Aorta (tissue), 5 donors: ENCODE measurements at regions not wholly inside any gene's neighbourhood (a gene's known extent, or its start where the extent isn't known, plus 50 kb on each side); places are given as distances from the start of the nearest gene placed in this dataset.
A peak's percentile ranks its signal among the peaks of the same experiment; 100 is the strongest.

Source experiments
- ATAC-seq: fragments of 200-7000 bp; cut with Tn5 transposase; one replicate; pipeline ENCODE4 v1.9.1; 2022; ENCODE audit warnings: moderate library complexity; ENCODE audit not compliant: low FRiP score
- DNase-seq, 2 donors: peaks; one replicate each; pipeline ENCODE4 v3.0.0-alpha.2; 2020
- H3K27ac ChIP-seq, 2 donors: one replicate each; pipeline ENCODE4 v1.5.1; 2013; ENCODE audit warnings: low read length in 2 of 2, mild to moderate bottlenecking in 2 of 2, moderate library complexity in 2 of 2, control low read depth in 1 of 2, inconsistent platforms in 1 of 2, low read depth in 1 of 2
- H3K27me3 ChIP-seq, 2 donors: one replicate each; pipeline ENCODE4 v1.6.1; 2013; ENCODE audit warnings: control low read depth in 1 of 2, low read length in 1 of 2, mild to moderate bottlenecking in 1 of 2, moderate library complexity in 1 of 2; ENCODE audit not compliant: insufficient read depth in 2 of 2, control insufficient read depth in 1 of 2
- H3K36me3 ChIP-seq, 2 donors: one replicate each; pipeline ENCODE4 v1.6.1; 2013; ENCODE audit warnings: control low read depth in 1 of 2, low read length in 1 of 2, mild to moderate bottlenecking in 1 of 2; ENCODE audit not compliant: insufficient read depth in 2 of 2, control insufficient read depth in 1 of 2
- H3K4me1 ChIP-seq, 2 donors: one replicate each; pipeline ENCODE4 v1.6.1; 2013; ENCODE audit warnings: low read length in 2 of 2, control low read depth in 1 of 2, mild to moderate bottlenecking in 1 of 2, moderate library complexity in 1 of 2; ENCODE audit not compliant: insufficient read depth in 2 of 2, control insufficient read depth in 1 of 2
- H3K4me3 ChIP-seq, 2 donors: one replicate each; pipeline ENCODE4 v1.5.1; 2013; ENCODE audit warnings: low read length in 2 of 2, control low read depth in 1 of 2, mild to moderate bottlenecking in 1 of 2
- H3K9me3 ChIP-seq: one replicate; pipeline ENCODE4 v1.6.1; 2013; ENCODE audit warnings: mild to moderate bottlenecking, low read length; ENCODE audit not compliant: control insufficient read depth
- WGBS, 2 donors: extraction: QIAGEN DNeasy Blood & Tissue Kit; methylation state at CpG; one replicate each; pipeline ENCODE4 v1.1.7; 2013; 5-methylcytosine and 5-hydroxymethylcytosine counted together
- intact Hi-C, 2 donors: fragments of 100-400 bp; cut with DNase I; formaldehyde crosslinking; loops; one replicate each; pipeline versions ENCODE4 v1.14.2 to v1.15.0; 2022
- donor health status: healthy with polysubstance abuse.
- donor health status: Bipolar disorder and iron deficiency.
- donor health status: DM: no; HTN: no; CAD: no.
- donor health status: DM: no; HTN: no; CAD: no.
- donor health status: DM: yes; HTN: yes; CAD: no.

GRCh38 chr10:43857931-43858315 is 209.2 kb upstream of the ZNF32 start:
- peaks cover 4 to 12% of the 10 kb centered on the region in 2 donors for H3K4me1 ChIP-seq
- WGBS, 2 donors = 42 to 47% methylated on average over 3 of the region's 3 CpGs

GRCh38 chr10:43857206-43857930 is 208.7 kb upstream of the ZNF32 start:
- Histone ChIP-seq H3K4me1 (peaks cover 4 to 6% of the 10 kb centered on the region in 2 donors), H3K27ac (peak overlapping the region; percentile 1 to 30), H3K36me3 (no peaks in the 10 kb centered on the region), H3K4me3 (no peak overlapping the region), H3K9me3 (no peaks in the 10 kb centered on the region), H3K27me3 (no peaks in the 10 kb centered on the region)
- DNase-seq (no peak), ATAC-seq (no peak)
- WGBS, 2 donors = 14 to 15% methylated on average over 6 of the region's 6 CpGs
- intact Hi-C loops = no loop called here

More at GRCh38 chr10:43857931-43858315, 209.2 kb upstream of the ZNF32 start:
- Histone ChIP-seq H3K4me3 (no peak overlapping the region), H3K9me3 (no peaks in the 10 kb centered on the region), H3K36me3 (no peaks in the 10 kb centered on the region), H3K27me3 (no peaks in the 10 kb centered on the region), H3K27ac (no peak overlapping the region)
- ATAC-seq = no peak
- no peak for DNase-seq
- intact Hi-C loops = no loop called here

- no peaks in the 10 kb centered on the region for H3K36me3 ChIP-seq
- H3K9me3 ChIP-seq = no peaks in the 10 kb centered on the region
- H3K4me3 ChIP-seq = no peak overlapping the region
- intact Hi-C loops = no loop called here
- DNase-seq (no peak), ATAC-seq (no peak)
- H3K27ac ChIP-seq = no peak overlapping the region
- no peaks in the 10 kb centered on the region for H3K4me1 ChIP-seq
- no peaks in the 10 kb centered on the region for H3K27me3 ChIP-seq
- WGBS, 2 donors = 97 to 98% methylated on average over 5 of the region's 5 CpGs
These were observed 207.6 kb upstream of the ZNF32 start for GRCh38 chr10:43856299-43856698.

GRCh38 chr10:43855667-43856210 is 207.1 kb upstream of the ZNF32 start:
- Histone ChIP-seq H3K36me3 (no peaks in the 10 kb centered on the region), H3K4me3 (no peak overlapping the region), H3K27ac (no peak overlapping the region), H3K9me3 (no peaks in the 10 kb centered on the region), H3K27me3 (no peaks in the 10 kb centered on the region), H3K4me1 (no peaks in the 10 kb centered on the region)
- 91% methylated on average over 4 of the region's 4 CpGs for WGBS, 2 donors
- ATAC-seq = no peak
- DNase-seq = no peak
- intact Hi-C loops = no loop called here

GRCh38 chr10:43854007-43854406 is 205.3 kb upstream of the ZNF32 start:
- ATAC-seq = no peak
- H3K4me3 ChIP-seq = no peak overlapping the region
- H3K27me3 ChIP-seq = no peaks in the 10 kb centered on the region
- no peaks in the 10 kb centered on the region for H3K36me3 ChIP-seq
- 84 to 86% methylated on average over 10 of the region's 10 CpGs for WGBS, 2 donors
- no peaks in the 10 kb centered on the region for H3K9me3 ChIP-seq
- intact Hi-C loops = no loop called here
- H3K27ac ChIP-seq = no peak overlapping the region
- DNase-seq = no peak
- H3K4me1 ChIP-seq = no peaks in the 10 kb centered on the region

GRCh38 chr10:43853369-43853768 is 204.7 kb upstream of the ZNF32 start:
- intact Hi-C loops = no loop called here
- H3K4me3 ChIP-seq = no peak overlapping the region

GRCh38 chr10:43852644-43853214 is 204.0 kb upstream of the ZNF32 start:
- intact Hi-C loops = no loop called here
- Histone ChIP-seq H3K27ac (no peak overlapping the region), H3K4me1 (no peaks in the 10 kb centered on the region), H3K9me3 (no peaks in the 10 kb centered on the region), H3K4me3 (no peak overlapping the region), H3K36me3 (no peaks in the 10 kb centered on the region), H3K27me3 (no peaks in the 10 kb centered on the region)
- DNase-seq (no peak), ATAC-seq (no peak)
- WGBS, 2 donors = 98% methylated on average over 5 of the region's 5 CpGs

More at GRCh38 chr10:43853369-43853768, 204.7 kb upstream of the ZNF32 start:
- no peaks in the 10 kb centered on the region for H3K27me3 ChIP-seq
- H3K36me3 ChIP-seq = no peaks in the 10 kb centered on the region
- ATAC-seq (no peak), DNase-seq (no peak)
- H3K4me1 ChIP-seq = no peaks in the 10 kb centered on the region
- 98% methylated on average over 7 of the region's 7 CpGs for WGBS, 2 donors
- H3K9me3 ChIP-seq = no peaks in the 10 kb centered on the region
- H3K27ac ChIP-seq = no peak overlapping the region

- H3K4me3 ChIP-seq = no peak overlapping the region
- no peaks in the 10 kb centered on the region for H3K4me1 ChIP-seq
- no peaks in the 10 kb centered on the region for H3K36me3 ChIP-seq
- intact Hi-C loops = no loop called here
- 84 to 89% methylated on average over 9 of the region's 9 CpGs for WGBS, 2 donors
- no peaks in the 10 kb centered on the region for H3K9me3 ChIP-seq
- ATAC-seq (no peak), DNase-seq (no peak)
- no peaks in the 10 kb centered on the region for H3K27me3 ChIP-seq
- no peak overlapping the region for H3K27ac ChIP-seq
These were observed 203.5 kb upstream of the ZNF32 start for GRCh38 chr10:43852149-43852548.

- Histone ChIP-seq H3K27ac (no peak overlapping the region), H3K4me3 (no peak overlapping the region), H3K36me3 (no peaks in the 10 kb centered on the region), H3K4me1 (no peaks in the 10 kb centered on the region), H3K9me3 (no peaks in the 10 kb centered on the region), H3K27me3 (no peaks in the 10 kb centered on the region)
- WGBS, 2 donors = 95% methylated on average over 3 of the region's 3 CpGs
- intact Hi-C loops = no loop called here
- DNase-seq (no peak), ATAC-seq (no peak)
These were observed 202.3 kb upstream of the ZNF32 start for GRCh38 chr10:43851030-43851429.
